ENCODE measurements at regions not wholly inside any gene's neighbourhood (a gene's known extent, or its start where the extent isn't known, plus 50 kb on each side); places are given as distances from the start of the nearest gene placed in this dataset.

DNA sequence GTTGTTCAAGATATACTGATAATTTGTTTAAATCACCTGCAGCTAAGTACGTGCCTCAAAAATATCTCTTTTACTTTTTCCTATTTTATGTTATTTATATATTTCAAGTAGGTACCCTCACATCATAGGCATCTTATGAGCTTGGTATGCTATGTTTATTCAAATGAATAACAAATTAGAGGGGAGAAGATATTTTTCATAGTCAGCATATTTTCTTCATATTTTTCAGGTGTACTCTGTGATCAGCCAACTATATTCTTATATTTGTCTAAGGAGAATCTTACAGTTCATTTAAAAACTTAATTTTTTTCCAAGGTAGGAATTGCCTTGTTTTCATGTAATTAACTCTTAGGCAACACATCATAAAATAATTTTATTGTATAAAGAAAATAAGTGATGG is 421.1 kb upstream of the GRM7 start:
- TF ChIP-seq, protein P1, sequence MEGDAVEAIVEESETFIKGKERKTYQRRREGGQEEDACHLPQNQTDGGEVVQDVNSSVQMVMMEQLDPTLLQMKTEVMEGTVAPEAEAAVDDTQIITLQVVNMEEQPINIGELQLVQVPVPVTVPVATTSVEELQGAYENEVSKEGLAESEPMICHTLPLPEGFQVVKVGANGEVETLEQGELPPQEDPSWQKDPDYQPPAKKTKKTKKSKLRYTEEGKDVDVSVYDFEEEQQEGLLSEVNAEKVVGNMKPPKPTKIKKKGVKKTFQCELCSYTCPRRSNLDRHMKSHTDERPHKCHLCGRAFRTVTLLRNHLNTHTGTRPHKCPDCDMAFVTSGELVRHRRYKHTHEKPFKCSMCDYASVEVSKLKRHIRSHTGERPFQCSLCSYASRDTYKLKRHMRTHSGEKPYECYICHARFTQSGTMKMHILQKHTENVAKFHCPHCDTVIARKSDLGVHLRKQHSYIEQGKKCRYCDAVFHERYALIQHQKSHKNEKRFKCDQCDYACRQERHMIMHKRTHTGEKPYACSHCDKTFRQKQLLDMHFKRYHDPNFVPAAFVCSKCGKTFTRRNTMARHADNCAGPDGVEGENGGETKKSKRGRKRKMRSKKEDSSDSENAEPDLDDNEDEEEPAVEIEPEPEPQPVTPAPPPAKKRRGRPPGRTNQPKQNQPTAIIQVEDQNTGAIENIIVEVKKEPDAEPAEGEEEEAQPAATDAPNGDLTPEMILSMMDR (IDR thresholded peaks at IDR 0.05): no peak
- no peak for TF ChIP-seq POLR2AphosphoS5 (IDR thresholded peaks at IDR 0.05)
